Activated CD8-positive, alpha-beta T cell treated with anti-CD3 and anti-CD28 coated beads for 36 hours (primary cell): ENCODE measurements at regions not wholly inside any gene's neighbourhood (a gene's known extent, or its start where the extent isn't known, plus 50 kb on each side); places are given as distances from the start of the nearest gene placed in this dataset.

Experiments
- ATAC-seq: fragments of 200-7000 bp; cut with Tn5 transposase; one replicate; pipeline ENCODE4 v1.10.0; 2021; ENCODE audit warnings: mild to moderate bottlenecking, moderate library complexity
- CTCF ChIA-PET: fragments of 350-600 bp; sonication (Branson Sonifier 250); formaldehyde crosslinking; loops from one replicate; lab custom pipeline; 2021; ENCODE audit warnings: antibody characterized with exemption; lab: Charles Lee
- POLR2A ChIA-PET: fragments of 350-600 bp; sonication (Branson Sonifier 250); formaldehyde crosslinking; loops from one replicate; lab custom pipeline; 2021; ENCODE audit warnings: antibody characterized with exemption; lab: Charles Lee
- DNase-seq: peaks from one replicate; pipeline ENCODE4 v3.0.0-alpha.2; 2020
- H3K27ac Mint-ChIP-seq: one replicate; pipeline ENCODE4 v1.8.0; 2021; ENCODE audit warnings: mild to moderate bottlenecking, mixed read lengths
- H3K27me3 Mint-ChIP-seq: one replicate; pipeline ENCODE4 v1.8.0; 2021; ENCODE audit warnings: mixed read lengths
- H3K36me3 Mint-ChIP-seq: one replicate; pipeline ENCODE4 v1.8.0; 2021; ENCODE audit warnings: low read depth, mixed read lengths
- H3K4me1 Mint-ChIP-seq: one replicate; pipeline ENCODE4 v1.8.0; 2021; ENCODE audit warnings: low read depth, mixed read lengths
- H3K4me3 Mint-ChIP-seq: one replicate; pipeline ENCODE4 v1.8.0; 2021; ENCODE audit warnings: mild to moderate bottlenecking, moderate library complexity, mixed read lengths
- H3K9me3 Mint-ChIP-seq: one replicate; pipeline ENCODE4 v1.8.0; 2021; ENCODE audit warnings: mixed read lengths
- intact Hi-C: fragments of 100-400 bp; cut with micrococcal nuclease; formaldehyde crosslinking; loops from one replicate; pipeline ENCODE4 v1.10.0; 2022
- TF ChIP-seq, protein P1 (sequence below): fragments of 200-600 bp; IDR thresholded peaks from one replicate; pipeline ENCODE4 v1.8.0; 2022; ENCODE audit warnings: antibody characterized with exemption, mild to moderate bottlenecking

DNA sequence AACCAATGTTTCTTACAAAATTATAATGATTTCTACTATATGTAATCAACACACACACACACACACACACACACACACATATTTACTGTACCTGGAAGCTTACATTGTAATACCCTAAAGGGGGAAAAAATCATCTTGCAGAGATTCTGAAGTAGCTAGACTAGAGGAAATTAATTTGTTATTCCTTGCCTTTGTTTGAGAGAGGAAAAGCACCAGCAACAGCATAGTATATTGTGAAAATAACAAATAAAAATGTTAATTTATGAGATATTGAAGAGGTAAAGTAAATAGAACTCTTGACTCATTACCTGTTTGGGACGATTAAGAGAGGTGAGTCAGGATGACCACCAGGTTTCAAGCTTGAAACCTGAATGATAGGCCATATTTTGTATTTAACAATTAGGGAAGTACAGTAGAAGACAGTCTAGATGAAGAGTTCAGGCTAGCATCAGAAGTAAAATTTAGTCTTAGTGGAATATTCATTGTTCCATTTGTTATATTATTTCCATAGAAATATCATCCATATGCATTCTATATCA, 873.4 kb upstream of the PCDH10 start:
- ATAC-seq (no peak), DNase-seq (no peak)
- intact Hi-C loops = no loop called here
- no peaks in the 10 kb centered on the region for H3K27me3 Mint-ChIP-seq
- CTCF ChIA-PET = no interaction called here
- peaks cover 4% of the 10 kb centered on the region for H3K9me3 Mint-ChIP-seq
- POLR2A ChIA-PET = no interaction called here
- no peaks in the 10 kb centered on the region for H3K36me3 Mint-ChIP-seq
- H3K4me1 Mint-ChIP-seq = no peaks in the 10 kb centered on the region
- TF ChIP-seq, protein P1, sequence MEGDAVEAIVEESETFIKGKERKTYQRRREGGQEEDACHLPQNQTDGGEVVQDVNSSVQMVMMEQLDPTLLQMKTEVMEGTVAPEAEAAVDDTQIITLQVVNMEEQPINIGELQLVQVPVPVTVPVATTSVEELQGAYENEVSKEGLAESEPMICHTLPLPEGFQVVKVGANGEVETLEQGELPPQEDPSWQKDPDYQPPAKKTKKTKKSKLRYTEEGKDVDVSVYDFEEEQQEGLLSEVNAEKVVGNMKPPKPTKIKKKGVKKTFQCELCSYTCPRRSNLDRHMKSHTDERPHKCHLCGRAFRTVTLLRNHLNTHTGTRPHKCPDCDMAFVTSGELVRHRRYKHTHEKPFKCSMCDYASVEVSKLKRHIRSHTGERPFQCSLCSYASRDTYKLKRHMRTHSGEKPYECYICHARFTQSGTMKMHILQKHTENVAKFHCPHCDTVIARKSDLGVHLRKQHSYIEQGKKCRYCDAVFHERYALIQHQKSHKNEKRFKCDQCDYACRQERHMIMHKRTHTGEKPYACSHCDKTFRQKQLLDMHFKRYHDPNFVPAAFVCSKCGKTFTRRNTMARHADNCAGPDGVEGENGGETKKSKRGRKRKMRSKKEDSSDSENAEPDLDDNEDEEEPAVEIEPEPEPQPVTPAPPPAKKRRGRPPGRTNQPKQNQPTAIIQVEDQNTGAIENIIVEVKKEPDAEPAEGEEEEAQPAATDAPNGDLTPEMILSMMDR = no peak
- no peak overlapping the region for H3K27ac Mint-ChIP-seq
- H3K4me3 Mint-ChIP-seq = no peak overlapping the region

DNA sequence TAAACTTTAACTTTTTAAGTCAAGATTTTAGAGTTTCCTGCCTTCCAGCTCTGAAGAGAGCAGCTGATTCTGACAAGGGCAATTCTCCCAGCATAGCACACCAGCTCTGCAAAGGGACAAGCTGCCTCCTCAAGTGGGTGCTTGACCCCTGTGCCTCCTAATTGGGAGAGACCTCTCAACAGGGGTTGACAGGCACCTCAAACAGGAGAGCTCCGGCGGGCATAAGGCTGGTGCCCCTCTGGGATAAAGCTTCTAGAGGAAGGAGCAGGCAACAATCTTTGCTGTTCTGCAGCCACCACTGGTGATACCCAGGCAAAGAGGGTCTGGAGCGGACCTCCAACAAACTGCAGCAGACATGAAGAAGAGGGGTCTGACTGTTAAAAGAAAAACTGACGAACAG, 872.9 kb upstream of the PCDH10 start:
- Mint-ChIP-seq H3K36me3 (no peaks in the 10 kb centered on the region), H3K4me1 (no peaks in the 10 kb centered on the region), H3K9me3 (peaks cover 4% of the 10 kb centered on the region), H3K4me3 (no peak overlapping the region), H3K27ac (no peak overlapping the region), H3K27me3 (no peaks in the 10 kb centered on the region)
- CTCF ChIA-PET = no interaction called here
- POLR2A ChIA-PET = no interaction called here
- ATAC-seq (no peak), DNase-seq (no peak)
- TF ChIP-seq, protein P1 = no peak
- intact Hi-C loops = no loop called here

DNA sequence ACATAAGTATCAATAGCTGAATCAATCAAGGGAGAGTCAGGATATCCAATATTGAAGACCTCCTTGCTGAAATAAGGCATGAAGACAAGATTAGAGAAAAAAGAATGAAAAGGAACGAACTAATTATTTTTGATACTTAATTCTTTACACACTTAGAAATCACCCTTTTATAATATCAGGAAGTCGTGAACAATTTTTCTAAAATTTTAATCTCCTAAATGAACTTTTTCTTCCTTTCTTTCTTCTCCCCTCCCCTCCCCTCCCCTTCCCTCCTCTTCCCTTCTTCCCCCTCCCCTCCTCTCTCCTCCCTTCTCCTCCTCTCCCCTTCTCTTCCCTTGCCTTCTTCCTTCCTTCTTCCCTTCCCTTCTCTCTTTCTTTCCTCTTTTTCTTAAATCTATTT, 872.1 kb upstream of the PCDH10 start:
- DNase-seq (no peak), ATAC-seq (no peak)
- CTCF ChIA-PET = no interaction called here
- TF ChIP-seq, protein P1 = no peak
- no peaks in the 10 kb centered on the region for H3K36me3 Mint-ChIP-seq
- POLR2A ChIA-PET = no interaction called here
- H3K9me3 Mint-ChIP-seq = peaks cover 4% of the 10 kb centered on the region
- H3K4me3 Mint-ChIP-seq = no peak overlapping the region
- H3K27me3 Mint-ChIP-seq = no peaks in the 10 kb centered on the region
- no peaks in the 10 kb centered on the region for H3K4me1 Mint-ChIP-seq
- intact Hi-C loops = no loop called here
- H3K27ac Mint-ChIP-seq = no peak overlapping the region

DNA sequence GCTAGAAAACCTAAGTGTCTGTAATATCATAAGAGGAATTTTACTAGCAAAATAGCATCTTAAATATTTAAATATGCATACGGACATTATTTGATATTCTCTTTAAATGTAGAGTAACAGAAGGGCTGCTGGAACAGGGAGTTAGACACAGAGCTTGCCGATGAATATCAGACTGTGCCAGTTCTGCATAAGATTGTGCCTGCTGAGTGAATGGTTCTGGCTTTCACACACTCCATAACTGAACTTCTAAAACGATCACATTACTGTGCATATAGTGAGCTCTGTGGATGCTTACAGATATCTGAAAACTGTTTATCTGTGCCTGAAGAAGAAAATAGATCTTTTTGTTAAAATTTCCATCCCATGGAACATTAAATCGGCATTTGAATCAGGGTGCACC, 867.4 kb upstream of the PCDH10 start:
- no peak overlapping the region for H3K4me3 Mint-ChIP-seq
- POLR2A ChIA-PET = no interaction called here
- H3K36me3 Mint-ChIP-seq = no peaks in the 10 kb centered on the region
- no peak for ATAC-seq
- DNase-seq = no peak
- H3K27me3 Mint-ChIP-seq = no peaks in the 10 kb centered on the region
- no peaks in the 10 kb centered on the region for H3K4me1 Mint-ChIP-seq
- H3K9me3 Mint-ChIP-seq = peaks cover 4% of the 10 kb centered on the region
- TF ChIP-seq, protein P1 = no peak
- H3K27ac Mint-ChIP-seq = no peak overlapping the region
- intact Hi-C loops = no loop called here
- CTCF ChIA-PET = no interaction called here

DNA sequence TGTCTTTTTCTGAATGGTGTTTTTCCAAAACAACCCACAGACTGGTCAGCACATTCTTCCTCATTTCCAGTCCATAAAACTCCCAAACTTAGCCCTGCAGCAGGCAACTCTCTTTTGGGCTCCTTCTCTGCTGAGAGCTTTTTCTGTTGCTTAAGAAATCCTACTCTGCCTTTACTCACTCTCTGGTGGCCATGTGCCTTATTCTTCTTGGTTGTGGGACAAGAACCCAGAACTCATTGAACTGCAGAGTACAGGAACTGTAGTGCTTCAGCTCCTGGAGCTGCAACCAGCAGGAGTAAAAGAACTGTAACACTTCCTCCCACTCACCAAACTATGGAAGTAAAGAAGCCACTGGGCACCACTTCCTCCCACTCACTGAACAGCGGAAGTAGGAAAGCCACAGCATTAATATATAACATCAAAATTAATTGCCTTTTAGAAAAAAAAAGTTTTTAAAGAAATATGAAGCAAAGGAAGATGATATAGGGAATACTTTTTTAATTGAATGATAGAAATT, 864.1 kb upstream of the PCDH10 start:
- H3K4me1 Mint-ChIP-seq = no peaks in the 10 kb centered on the region
- TF ChIP-seq, protein P1 = no peak
- H3K27me3 Mint-ChIP-seq = no peaks in the 10 kb centered on the region
- H3K4me3 Mint-ChIP-seq = no peak overlapping the region
- H3K9me3 Mint-ChIP-seq = peaks cover 3% of the 10 kb centered on the region
- no peak overlapping the region for H3K27ac Mint-ChIP-seq
- H3K36me3 Mint-ChIP-seq = no peaks in the 10 kb centered on the region
- no peak for DNase-seq
- intact Hi-C loops = no loop called here
- POLR2A ChIA-PET = no interaction called here
- no peak for ATAC-seq
- CTCF ChIA-PET = no interaction called here
